ENCODE measurements at regions not wholly inside any gene's neighbourhood (a gene's known extent, or its start where the extent isn't known, plus 50 kb on each side); places are given as distances from the start of the nearest gene placed in this dataset.

GRCh38 chr3:102577082-102577789 lies 142.4 kb downstream of the ZPLD1 start:
- intact Hi-C loops (cut with DNase I; ENCODE audit: low total_unique reads), result no loop called here
- Histone ChIP-seq H3K9me3 (no peaks in the 10 kb centered on the region), H3K4me1 (no peaks in the 10 kb centered on the region), H3K4me3 (no peak overlapping the region), H3K36me3 (no peaks in the 10 kb centered on the region), H3K27ac (no peak overlapping the region), H3K27me3 (no peaks in the 10 kb centered on the region)
- DNase-seq, result no peak
- TF ChIP-seq CTCF (IDR thresholded peaks at IDR 0.05) (no peak), POLR2A (IDR thresholded peaks at IDR 0.05) (no peak)

DNA sequence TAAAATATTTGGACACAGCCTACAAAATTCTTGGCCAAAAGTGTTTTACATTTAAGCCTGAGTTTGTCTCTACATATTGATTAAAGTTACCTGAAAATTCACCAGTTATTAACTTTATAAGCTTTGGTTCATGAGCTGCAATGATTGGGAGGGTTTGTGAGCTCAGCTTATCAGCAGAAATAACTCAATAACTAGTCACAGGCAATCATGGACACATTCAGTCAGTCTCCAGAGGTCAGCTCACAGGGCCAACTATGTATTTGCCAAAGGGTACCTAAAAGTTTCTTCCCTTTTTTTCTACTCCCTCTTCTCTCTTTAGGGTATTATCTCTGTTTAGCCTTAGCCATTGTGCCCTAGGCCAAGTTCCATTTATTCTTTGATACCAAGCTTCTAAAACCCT lies 145.9 kb downstream of the ZPLD1 start:
- Histone ChIP-seq H3K9me3 (no peaks in the 10 kb centered on the region), H3K4me1 (no peaks in the 10 kb centered on the region), H3K4me3 (no peak overlapping the region), H3K27ac (no peak overlapping the region), H3K27me3 (no peaks in the 10 kb centered on the region), H3K36me3 (no peaks in the 10 kb centered on the region)
- TF ChIP-seq CTCF (IDR thresholded peaks at IDR 0.05) (no peak), POLR2A (IDR thresholded peaks at IDR 0.05) (no peak)
- intact Hi-C loops (cut with DNase I; ENCODE audit: low total_unique reads), result no loop called here
- DNase-seq, result no peak

DNA sequence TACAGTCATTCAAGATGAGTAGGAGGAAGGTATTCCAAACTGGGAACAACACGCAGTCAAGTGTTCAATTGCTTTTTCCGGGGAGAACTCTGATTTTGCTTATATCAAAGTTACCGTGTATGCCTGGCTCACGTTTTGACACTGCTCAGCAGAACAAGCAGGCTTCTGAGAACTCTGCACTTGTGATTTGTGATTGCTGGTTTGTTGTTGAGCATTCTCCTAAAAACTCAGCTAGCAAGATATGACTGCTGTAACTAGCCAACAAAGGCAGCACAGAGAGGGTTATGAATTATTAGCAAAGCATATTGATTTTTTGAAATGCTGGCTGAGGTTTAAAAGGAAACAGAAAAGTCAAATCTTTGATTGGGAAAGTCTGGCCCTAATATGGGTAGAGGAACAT lies 151.7 kb downstream of the ZPLD1 start:
- Histone ChIP-seq H3K4me1 (no peaks in the 10 kb centered on the region), H3K4me3 (no peak overlapping the region), H3K27me3 (no peaks in the 10 kb centered on the region), H3K9me3 (no peaks in the 10 kb centered on the region), H3K27ac (no peak overlapping the region), H3K36me3 (no peaks in the 10 kb centered on the region)
- intact Hi-C loops (cut with DNase I; ENCODE audit: low total_unique reads), result no loop called here
- TF ChIP-seq POLR2A (IDR thresholded peaks at IDR 0.05) (no peak), CTCF (IDR thresholded peaks at IDR 0.05) (no peak)
- DNase-seq, result no peak

- H3K9me3 ChIP-seq, result no peaks in the 10 kb centered on the region
- no peak overlapping the region for H3K4me3 ChIP-seq
- H3K4me1 ChIP-seq, result no peaks in the 10 kb centered on the region
- H3K27me3 ChIP-seq, result no peaks in the 10 kb centered on the region
- intact Hi-C loops (cut with DNase I; ENCODE audit: low total_unique reads), result no loop called here
- TF ChIP-seq POLR2A (IDR thresholded peaks at IDR 0.05) (no peak), CTCF (IDR thresholded peaks at IDR 0.05) (no peak)
- no peak for DNase-seq
- H3K36me3 ChIP-seq, result no peaks in the 10 kb centered on the region
- no peak overlapping the region for H3K27ac ChIP-seq
These were observed 159.2 kb downstream of the ZPLD1 start for GRCh38 chr3:102593812-102594602.

DNA sequence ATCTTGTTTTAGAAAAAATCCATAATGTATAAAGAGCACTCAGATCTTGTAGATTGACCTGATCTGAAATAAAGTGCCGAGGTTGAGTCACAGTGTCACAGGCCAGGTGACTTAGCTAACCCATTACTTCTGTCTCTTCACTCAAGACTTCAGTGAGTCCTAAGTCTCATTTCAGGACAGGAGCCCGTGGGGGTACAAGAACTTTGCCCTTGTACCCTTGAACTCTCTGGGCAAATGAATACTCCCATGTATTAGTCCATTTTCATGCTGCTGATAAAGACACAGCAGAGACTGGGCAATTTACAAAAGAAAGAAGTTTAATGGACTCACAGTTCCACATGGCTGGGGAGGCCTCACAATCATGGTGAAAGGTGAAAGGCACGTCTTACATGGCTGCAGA lies 160.2 kb downstream of the ZPLD1 start:
- Histone ChIP-seq H3K36me3 (no peaks in the 10 kb centered on the region), H3K27ac (no peak overlapping the region), H3K4me1 (no peaks in the 10 kb centered on the region), H3K27me3 (no peaks in the 10 kb centered on the region), H3K4me3 (no peak overlapping the region), H3K9me3 (no peaks in the 10 kb centered on the region)
- no peak for DNase-seq
- intact Hi-C loops (cut with DNase I; ENCODE audit: low total_unique reads), result no loop called here
- no peak for TF ChIP-seq POLR2A (IDR thresholded peaks at IDR 0.05)
- TF ChIP-seq CTCF (IDR thresholded peaks at IDR 0.05), result no peak
